HL-60 (cell line): ENCODE measurements at regions not wholly inside any gene's neighbourhood (a gene's known extent, or its start where the extent isn't known, plus 50 kb on each side); places are given as distances from the start of the nearest gene placed in this dataset.

Source experiments
- CTCF ChIP-seq: IDR thresholded peaks from one replicate; pipeline ENCODE4 v1.5.1; 2011; ENCODE audit warnings: low read length, control low read depth, inconsistent platforms; ENCODE audit not compliant: insufficient read depth
- GABPA ChIP-seq: IDR thresholded peaks from 2 replicates; pipeline ENCODE4 v1.6.1; 2012; ENCODE audit warnings: low read depth
- POLR2AphosphoS5 ChIP-seq: IDR thresholded peaks from 2 replicates; pipeline ENCODE4 v1.6.1; 2012; ENCODE audit warnings: low read depth
- REST ChIP-seq: IDR thresholded peaks from 2 replicates; pipeline ENCODE4 v1.6.1; 2012; ENCODE audit warnings: low read depth; ENCODE audit not compliant: insufficient replicate concordance

GRCh38 chr2:163198007-163198406 is 359.4 kb upstream of the KCNH7 start:
- TF ChIP-seq CTCF (no peak), REST (no peak), POLR2AphosphoS5 (no peak), GABPA (no peak)
